Activated CD8-positive, alpha-beta memory T cell treated with anti-CD3 and anti-CD28 coated beads for 1 hour (primary cell): ENCODE measurements at regions not wholly inside any gene's neighbourhood (a gene's known extent, or its start where the extent isn't known, plus 50 kb on each side); places are given as distances from the start of the nearest gene placed in this dataset.

Experiments used
- DNase-seq, 2 donors: peaks; one replicate each; pipeline ENCODE4 v3.0.0-alpha.2; 2020; ENCODE audit warnings: low read depth in 1 of 2; ENCODE audit errors: extremely low read depth in 1 of 2

DNA sequence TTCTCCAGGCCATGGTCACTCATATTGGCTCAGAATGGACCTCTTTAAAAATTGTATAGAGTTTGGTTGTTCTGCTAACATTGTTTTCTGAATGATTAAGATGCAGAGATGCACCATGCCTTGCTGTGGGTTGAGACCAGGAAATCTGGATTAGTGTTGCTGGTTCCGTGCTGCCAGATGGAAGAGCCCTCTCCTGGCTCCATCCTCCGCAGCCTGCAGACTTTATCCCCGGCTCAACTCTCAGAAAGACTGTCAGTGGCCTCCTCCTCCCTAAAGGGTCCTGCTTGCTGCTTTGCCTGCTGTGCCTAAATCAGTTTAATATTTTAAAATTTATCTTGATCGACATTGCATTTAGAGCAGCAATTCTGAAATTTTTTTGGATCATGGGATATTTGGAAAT, 196.7 kb downstream of the TENT4A start:
- no peak for DNase-seq

DNA sequence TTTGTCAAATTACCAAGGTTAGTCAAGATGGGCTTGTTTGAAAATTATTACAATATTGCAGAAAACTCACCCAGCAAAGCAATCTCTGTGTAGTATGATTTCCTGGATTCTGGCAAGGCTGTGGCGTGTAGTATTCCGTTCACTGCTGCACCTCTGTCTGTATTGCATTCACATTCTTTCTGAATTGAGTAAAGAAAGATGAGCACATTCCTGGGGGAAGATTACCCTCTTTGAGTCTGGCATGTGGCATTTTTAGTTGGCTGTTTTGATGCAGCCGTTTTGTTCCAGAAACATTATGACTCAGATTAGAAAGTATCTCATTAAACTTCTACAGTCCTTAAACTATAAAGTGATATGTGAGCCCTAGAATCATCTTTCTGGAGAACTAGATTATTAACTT, 197.7 kb downstream of the TENT4A start:
- DNase-seq: no peak

DNA sequence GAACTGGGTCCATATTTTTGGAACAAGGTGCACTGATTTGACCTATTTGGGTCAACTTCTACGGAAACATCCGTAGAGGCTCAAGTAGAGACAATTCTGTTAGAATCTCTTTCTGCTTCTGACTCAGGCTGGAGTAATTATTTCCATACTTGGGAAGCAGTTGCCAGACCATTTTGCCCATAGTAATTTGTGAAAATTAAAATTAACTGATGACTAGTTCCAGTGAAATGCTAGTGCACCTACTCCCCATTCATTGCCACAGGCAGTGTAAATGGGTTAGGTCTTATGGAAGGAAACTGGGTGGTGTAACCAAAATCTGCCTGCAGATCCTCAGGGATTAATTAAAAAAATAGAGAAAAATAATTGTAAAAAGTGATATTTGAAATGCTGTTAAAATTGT, 201.1 kb downstream of the TENT4A start:
- no peak for DNase-seq

DNA sequence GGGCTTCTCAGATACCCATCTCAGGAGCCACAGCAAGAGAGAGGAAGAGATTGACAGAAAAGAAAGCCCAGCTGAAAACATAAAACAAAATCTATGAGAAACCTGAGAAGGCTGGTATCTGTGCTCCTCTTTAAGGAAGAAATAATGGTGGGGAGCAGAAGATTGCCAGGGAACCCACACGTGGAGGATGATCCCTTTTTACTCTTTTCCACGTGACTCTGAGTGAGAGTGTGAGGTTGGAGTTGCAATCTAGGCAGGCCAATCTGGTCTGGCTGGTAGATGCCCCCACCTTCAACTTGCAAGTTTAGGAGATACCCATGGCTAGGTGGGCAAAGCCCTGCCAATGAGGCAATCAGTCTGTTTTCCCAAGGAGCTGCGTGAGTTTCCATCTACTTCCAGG, 202.3 kb downstream of the TENT4A start:
- DNase-seq: no peak

DNA sequence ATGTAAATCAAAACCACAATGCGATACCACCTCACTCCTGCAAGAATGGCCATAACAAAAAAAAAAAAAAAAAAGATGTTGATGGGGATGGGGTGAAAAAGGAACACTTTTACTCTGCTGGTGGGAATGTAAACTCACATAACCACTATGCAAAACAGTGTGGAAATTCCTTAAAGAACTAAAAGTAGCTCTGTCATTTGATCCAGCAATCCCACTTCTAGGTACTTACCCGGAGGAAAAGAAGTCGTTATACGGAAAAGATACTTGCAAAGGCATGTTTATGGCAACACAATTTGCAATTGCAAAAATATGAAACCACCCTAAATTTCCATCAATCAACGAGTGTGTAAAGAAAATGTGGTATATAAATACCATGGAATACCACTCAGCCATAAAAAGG, 205.0 kb downstream of the TENT4A start:
- no peak for DNase-seq

DNA sequence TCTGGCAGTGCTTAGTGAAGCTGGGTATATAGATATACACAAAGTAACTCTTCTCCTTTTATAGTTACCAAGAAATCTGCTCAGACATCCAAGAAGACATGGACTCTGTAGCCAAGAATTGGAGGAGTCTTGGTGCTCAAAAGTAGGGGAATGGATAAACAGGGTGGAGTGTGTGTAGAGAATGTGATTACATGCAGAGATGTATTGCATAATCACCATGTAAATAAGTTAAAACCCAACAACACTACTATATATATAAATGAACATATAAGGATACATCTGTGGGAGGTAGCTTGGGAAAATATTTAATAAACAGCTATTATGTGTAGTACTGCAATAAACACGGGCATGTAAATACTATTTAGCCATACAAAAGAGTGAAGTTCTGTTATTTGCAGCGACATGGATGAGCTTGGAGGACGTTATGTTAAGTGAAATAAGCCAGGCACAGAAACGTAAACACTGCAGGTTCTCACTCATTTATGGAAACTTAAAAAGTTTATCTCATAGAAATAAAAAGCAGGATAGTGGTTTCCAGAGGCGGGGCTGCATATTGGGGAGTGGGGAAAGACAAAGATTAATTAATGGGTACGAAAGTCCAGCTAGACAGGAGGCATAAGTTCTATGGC, 207.5 kb downstream of the TENT4A start:
- DNase-seq: no peak

DNA sequence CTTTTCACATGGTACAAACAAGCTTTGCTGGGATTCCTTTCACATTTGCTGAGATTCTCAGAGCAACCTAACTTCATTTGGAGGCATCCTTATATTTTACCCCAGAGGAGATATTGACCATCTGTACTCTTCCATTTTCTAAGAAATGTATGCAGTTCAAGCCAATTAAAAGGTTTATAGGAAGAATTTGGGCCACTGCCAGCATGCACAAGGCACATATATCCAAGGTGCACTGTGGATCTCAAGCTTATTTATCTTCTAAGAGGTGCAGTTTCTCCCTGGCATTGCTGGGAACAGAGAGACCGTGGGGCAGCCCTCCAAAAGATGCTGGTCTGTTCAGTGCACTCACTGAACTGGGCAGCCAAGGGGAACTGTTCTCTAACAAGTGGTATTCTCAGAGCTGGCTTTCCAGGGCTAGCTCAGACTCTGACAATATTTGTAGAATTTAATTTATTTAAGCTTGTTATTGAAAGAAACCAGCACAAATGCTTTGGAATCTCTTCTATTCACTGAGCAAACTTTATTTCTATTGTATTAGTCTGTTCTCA, 213.3 kb downstream of the TENT4A start:
- no peak for DNase-seq

DNA sequence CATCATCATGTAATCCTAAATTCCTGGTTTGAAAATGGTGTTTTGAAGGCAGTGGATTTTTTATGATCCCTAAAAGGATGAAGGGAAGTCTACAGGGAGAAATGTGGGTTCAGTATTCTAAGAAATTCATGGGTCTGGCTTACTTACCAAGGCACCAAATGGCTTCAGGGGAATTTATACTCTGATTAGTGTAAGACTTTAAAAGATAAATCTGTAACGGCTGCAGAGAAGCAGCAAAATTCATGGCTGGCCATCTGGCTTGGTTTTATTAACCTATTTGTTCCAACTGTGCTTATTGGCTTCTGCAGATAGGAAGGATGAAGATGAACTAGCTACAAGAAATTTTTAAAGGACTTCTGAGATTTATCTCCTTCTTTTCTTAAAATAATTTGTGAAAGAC, 222.8 kb downstream of the TENT4A start:
- no peak for DNase-seq

DNA sequence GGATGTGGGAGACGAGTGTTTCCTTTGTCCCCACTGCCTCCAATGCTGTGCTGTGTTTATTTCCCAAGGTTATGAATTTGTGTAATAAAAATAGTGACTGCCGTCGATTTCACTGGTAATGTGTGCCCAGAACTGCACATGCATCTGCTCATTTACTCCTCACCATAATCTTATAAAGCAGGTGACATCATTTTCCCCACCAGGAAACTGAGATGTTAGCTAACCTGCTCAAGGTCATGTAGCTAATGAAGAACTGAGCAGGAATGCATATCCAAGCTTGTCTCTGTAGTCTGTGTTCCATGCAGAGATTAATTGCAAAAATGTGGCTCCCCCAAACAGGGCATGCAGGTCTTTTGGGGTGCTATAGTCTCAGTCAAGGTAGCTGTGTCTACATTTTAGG, 224.4 kb downstream of the TENT4A start:
- DNase-seq: no peak

DNA sequence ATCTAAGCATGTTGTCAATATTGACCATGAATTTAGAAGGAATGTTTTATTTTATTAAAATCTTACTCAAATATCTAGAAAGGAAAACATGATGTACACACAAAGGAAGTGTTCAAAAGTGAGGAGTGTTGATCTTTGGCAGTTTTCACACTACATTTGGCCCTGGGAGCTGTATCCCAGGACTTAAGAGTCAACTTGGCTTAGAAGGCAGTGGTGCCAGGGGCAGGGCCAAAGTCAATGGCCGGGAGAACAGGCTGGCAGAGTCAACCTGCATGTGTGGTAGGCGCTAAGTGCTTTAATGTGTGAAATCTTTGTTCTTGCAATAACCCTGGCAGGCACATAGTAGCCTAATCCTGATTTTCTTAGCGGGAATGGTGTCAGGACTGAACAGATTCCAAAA, 228.4 kb downstream of the TENT4A start:
- DNase-seq: no peak

DNA sequence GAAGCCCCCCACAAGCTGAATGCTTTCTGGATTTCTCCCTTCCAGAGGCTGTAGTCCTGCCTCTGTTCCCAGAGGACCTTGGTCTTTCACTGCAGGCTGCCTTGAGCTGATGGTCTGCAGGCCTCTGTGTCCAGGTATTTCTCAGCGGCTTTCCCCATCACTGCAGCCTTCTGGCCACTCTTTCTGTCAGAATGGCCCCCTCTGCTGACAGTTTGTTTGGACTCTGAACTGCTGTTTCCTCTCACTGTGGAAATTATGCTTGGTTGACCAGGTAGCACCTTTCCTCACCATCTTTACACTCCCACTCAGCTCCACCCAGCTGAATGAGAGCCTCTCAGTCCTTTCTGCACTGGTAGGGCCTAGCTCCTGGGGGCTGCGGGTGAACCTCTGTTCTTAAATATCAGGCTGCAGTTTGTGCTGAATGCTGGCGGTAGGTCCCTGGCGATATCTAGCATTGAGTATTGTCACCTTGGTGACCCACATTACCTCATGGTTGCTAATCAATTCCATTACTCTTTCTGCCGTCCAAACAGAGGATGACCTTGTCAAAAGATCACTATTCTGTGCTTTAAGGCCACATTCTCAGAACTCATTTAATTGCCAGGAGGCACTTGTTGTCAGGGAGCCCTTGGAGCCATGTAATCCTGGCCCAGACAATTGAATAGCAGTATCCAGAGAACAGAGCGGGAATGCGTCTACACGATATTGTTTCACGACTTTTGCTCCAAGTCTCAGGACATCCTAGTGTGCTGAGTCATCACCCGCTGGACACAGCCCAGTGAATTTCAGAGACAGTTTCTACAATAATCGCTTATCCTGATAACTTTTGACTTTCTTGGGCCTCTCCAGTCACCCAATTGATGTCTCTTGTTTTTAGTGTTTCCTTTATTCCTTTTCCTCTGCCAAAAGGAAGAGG, 230.2 kb downstream of the TENT4A start:
- DNase-seq: no peak

DNA sequence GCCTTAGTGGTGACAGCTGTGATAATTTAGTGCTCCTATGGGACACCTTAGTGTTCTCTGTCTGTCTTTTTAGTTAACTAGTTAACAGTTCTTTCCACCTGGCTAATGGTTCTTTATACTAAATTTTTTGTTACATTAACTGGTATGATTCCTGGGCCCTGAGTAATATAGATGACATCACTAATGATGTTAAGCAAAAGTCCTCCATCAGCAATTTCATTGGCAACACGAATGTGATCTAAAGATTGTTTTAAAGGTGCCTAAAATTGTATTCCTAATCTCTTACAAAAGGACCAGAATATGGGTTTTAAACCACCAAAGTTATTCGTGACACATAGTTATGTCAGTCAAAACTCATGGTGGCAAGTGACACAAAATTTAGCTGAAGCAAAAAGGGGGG, 235.3 kb downstream of the TENT4A start:
- DNase-seq: no peak

DNA sequence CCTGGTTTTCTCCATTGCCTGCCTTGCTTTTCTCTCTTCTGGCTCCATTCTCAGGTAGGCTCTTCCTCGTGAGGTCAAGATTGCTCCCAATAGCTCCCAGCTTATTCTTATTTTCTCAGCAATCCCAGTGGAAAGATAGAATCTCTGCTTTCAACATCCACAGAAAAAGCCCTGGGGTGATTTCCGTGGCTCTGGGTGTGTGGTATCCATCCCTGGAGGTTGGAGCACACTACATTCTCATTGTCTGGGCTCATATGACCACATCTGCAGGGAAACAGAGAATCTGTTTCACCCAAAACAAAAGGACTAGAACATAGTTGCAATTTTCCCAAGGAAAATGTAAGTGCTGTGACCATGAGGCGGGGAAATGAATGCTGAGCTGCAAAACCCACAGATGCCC, 236.0 kb downstream of the TENT4A start:
- no peak for DNase-seq

DNA sequence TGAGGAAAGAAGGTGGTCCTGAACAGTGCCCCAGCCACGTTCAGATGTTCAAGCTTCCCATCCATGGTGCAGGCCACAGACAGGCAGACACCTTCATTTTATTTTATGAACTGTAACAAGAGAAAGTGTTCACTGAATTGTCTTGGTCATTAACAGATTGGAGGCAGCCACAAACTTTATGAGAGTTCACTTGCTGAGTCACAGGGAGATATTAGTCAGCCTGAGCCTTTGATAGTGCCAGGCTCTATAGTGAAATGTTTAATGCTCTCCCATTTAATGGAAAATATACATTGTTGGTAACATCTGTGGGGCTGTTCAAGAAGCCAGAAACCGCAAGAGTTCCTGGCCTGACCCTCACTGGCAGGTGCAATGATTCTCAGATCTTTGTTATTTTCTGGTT, 237.0 kb downstream of the TENT4A start:
- no peak for DNase-seq

DNA sequence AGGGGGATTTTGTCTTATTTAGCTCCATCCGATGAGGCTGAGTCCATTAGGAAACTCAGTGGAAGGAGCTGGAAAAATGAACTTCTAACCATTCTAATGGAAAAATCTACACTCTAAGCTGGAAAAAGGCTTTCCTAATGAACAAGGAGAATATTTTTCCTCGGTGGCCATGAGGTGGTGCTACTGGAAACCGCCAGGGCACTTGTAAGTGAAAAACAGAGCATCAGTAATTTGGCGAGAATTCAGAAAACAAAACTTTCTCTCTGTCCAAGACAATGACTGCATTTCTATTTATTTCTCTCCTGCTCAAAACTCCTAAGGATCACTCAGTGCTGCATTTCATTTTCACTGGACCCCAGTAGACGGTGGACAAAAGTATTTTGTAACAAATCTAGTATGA, 237.6 kb downstream of the TENT4A start:
- DNase-seq: no peak

DNA sequence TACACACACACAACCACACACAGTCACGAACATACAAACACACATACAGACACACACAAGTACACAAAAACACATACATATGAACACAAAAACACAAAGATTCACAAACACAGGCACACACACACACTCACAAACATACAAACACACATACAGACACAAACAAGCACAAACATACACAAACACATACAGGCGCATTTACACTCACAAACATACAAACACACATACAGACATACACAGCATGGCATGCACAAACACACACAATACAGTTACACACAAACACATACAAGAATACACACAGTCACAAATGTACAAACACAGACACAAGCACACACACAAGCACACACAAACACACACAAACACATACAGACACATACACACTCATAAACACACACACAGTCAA, 247.9 kb downstream of the TENT4A start:
- DNase-seq: no peak

DNA sequence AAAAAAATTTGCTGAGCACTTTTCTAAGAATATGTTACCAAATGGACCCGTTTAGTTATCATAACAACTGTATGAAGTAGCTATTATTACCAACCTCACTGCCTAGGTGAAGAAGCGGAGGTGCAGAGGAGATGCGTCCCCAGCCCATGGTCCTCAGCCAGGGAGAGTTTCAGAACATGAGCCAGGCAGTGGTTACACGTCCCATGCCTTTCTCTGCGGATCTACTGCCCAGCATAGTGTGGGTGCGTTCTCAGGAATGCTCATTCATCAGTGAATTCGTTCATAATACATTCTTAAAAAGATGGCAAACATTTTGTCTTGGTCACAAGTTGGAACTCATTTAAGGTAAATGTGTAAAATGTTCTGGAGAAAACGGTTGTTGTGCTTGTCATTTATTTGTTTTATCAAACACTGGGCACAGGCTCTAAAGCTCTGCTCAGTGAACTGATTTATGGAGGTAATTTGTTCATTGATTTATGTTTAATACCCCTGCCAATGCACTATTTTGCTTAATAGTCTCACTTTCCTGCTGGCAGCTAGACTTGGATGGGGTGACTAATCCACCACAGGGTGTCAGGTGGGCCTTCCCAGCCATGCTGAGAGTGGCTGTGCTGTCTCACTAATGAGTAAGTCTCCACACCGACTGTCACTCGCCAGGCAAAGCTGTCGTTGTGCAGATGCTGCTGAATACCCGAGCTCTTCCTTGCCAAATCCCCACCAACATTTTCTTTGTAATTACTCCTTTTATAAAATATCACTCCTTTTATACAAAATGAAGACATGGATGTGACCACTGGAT, 248.8 kb downstream of the TENT4A start:
- no peak for DNase-seq

DNA sequence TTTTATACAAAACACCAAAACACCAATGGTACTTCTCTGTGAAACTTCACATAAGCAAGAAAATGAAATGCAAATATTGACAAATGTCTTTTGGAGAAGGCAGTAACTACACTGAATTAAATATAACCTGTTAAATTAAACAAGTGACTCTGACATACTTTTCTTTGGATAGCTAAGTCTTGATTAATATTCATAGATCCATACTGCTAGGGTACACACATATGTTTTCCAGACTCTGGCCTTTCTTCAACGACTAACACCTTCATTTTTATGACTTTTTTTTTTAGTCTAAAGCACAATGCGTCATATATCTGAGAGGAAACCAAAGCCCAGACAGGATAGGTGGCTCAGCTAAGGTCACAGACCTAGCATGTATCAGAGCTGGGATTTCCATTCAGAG, 263.7 kb downstream of the TENT4A start:
- no peak for DNase-seq

DNA sequence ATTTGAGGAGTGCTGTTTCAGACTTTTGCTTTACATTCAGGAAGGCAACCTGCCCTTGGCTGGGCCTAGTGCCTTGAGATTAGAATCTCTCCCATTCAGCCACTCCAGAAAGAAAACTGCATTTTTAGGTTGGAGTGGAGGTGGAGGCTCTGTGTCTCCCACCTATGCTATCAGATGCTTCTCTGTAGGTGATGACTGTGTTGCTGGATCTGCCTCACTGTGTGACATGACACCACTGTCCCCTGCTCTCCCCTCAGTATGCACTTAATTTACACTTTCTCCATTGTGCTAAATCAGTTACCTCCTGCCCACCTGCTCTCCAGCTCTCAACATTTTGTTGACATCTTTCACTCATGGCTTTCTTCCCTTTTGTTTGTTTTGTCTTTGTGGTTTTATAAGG, 265.8 kb downstream of the TENT4A start:
- DNase-seq: no peak

DNA sequence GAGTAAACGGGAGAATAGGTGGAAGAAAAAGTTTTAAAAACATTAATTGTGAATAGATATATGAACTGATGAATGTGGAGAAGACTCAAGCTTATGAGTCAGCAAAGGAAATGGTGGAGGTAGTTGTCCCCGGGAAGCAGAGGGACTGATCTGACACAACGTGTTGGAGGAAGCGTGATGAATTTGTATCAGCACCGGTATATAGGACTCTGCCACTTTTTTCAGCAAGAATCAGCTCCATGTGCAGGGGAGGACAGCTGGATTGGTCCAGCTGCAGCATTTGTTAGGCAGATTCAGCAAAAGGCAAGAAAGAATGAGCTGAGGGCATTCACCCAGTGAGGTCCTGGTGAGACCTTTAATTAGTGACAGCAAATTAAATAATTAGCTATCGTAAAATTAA, 276.0 kb downstream of the TENT4A start:
- no peak for DNase-seq

DNA sequence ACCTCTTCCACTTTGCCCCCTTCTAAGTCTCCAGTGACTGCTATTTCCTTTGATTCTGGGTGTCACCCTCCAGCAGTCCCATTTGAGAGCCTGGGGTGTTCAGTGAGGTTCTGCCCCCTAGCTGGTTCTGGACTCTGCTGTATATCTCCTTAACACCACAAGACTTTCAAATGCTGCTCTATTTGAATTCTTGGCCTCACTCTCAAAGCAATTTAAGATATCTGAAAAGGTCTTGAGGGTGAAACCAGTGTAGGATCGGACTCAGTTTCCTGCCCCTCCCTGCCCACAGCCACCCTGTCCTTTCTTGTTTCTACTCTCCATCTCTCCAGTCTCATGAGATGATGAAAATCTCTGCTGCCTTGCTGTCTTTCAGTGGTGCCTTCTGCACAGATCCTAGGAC, 280.9 kb downstream of the TENT4A start:
- no peak for DNase-seq
